ENCODE measurements at regions not wholly inside any gene's neighbourhood (a gene's known extent, or its start where the extent isn't known, plus 50 kb on each side); places are given as distances from the start of the nearest gene placed in this dataset.

DNA sequence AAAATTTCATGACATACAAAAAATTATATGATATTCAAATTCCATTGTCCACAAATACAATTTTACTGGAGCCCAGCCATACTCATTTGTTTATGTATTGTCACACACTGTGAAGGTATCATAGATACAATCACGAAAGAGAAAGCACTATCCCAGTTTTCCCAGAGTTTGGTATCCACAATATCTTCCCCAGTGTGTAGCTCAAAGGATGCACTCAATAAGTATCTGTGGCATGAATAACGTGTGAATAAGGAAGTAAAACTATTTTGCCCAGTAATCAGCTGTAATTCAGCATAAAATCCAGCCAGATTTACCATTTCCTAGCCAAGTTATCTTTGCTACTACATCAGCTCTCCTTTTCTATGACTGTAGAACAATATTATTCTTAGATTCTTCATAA is 131.3 kb upstream of the KCNMB2 start:
- Histone ChIP-seq H3K36me3 (ENCODE audit: control insufficient read depth in 2 of 4, insufficient read depth in 4 of 4, low read length in 3 of 4) (no peaks in the 10 kb centered on the region), H3K9me3 (ENCODE audit: insufficient read depth in 2 of 2, low read depth in 1 of 2, low read length in 1 of 2) (no peaks in the 10 kb centered on the region), H4K8ac (ENCODE audit: extremely low read depth, insufficient read depth, low read length) (no peak overlapping the region), H3K56ac (replicated peaks; ENCODE audit: insufficient read length, low read depth, low read length) (no peak overlapping the region), H2BK12ac (ENCODE audit: low read depth, low read length) (no peak overlapping the region), H3K4me1 (replicated peaks in 1 of 4; ENCODE audit: control insufficient read depth in 3 of 4, insufficient read depth in 4 of 4, low read length in 3 of 4) (no peaks in the 10 kb centered on the region; a peak in 2 of 7 replicates), H2AFZ (ENCODE audit: low read length) (no peak overlapping the region), H3K79me2 (ENCODE audit: control insufficient read depth in 1 of 2, insufficient read depth in 2 of 2, low read length in 2 of 2) (no peaks in the 10 kb centered on the region), H3K14ac (ENCODE audit: insufficient read length) (no peak overlapping the region), H2BK20ac (ENCODE audit: low read length) (no peak overlapping the region), H3K18ac (ENCODE audit: extremely low read depth, low read length) (no peak overlapping the region), H3K27ac (ENCODE audit: low read depth, low read length) (no peak overlapping the region), H2BK15ac (ENCODE audit: low read length) (no peak overlapping the region), H3K27me3 (replicated peaks in 1 of 4; ENCODE audit: control insufficient read depth in 3 of 4, extremely low read depth in 1 of 4, insufficient read depth in 3 of 4, low read length in 3 of 4) (no peaks in the 10 kb centered on the region), H3K23ac (ENCODE audit: insufficient read length) (no peak overlapping the region), H2BK120ac (replicated peaks; ENCODE audit: low read depth, low read length) (no peak overlapping the region), H2AK5ac (ENCODE audit: low read depth, low read length) (no peak overlapping the region), H3K4ac (replicated peaks; ENCODE audit: insufficient read length, low read depth, low read length) (no peak overlapping the region), H3K9ac (replicated peaks in 1 of 4; ENCODE audit: extremely low read depth in 1 of 4, low read depth in 3 of 4, low read length in 3 of 4) (no peak overlapping the region), H3K4me3 (ENCODE audit: extremely low read depth in 1 of 4, insufficient read depth in 2 of 4, low read depth in 3 of 4, low read length in 4 of 4) (no peak overlapping the region), H4K20me1 (replicated peaks in 1 of 2; ENCODE audit: control insufficient read depth in 1 of 2, insufficient read depth in 2 of 2, low read length in 2 of 2) (no peaks in the 10 kb centered on the region), H4K5ac (ENCODE audit: insufficient read length, low read depth, low read length) (no peak overlapping the region), H3K79me1 (ENCODE audit: low read depth, low read length) (no peaks in the 10 kb centered on the region), H4K91ac (replicated peaks; ENCODE audit: insufficient read length, low read length) (no peak overlapping the region), H2BK5ac (ENCODE audit: low read depth, low read length) (no peak overlapping the region), H3K4me2 (ENCODE audit: insufficient read depth in 1 of 2, low read depth in 2 of 2, low read length in 2 of 2) (no peak overlapping the region), H3K23me2 (ENCODE audit: low read depth, low read length) (no peaks in the 10 kb centered on the region)
- TF ChIP-seq EP300 (IDR thresholded peaks at IDR 0.05; ENCODE audit: borderline replicate concordance in 1 of 2, low read depth in 2 of 2, low read length in 2 of 2): no peak
- no peak for TF ChIP-seq JUN (IDR thresholded peaks at IDR 0.05; ENCODE audit: low read depth, low read length)
- TF ChIP-seq EGR1 (IDR thresholded peaks at IDR 0.05; ENCODE audit: borderline replicate concordance, low read depth, low read length): no peak
- no peak for TF ChIP-seq CHD2 (IDR thresholded peaks at IDR 0.05; ENCODE audit: low read length)
- WGBS, 2 experiments (ENCODE audit: extremely low coverage in 1 of 2, insufficient coverage in 1 of 2, insufficient read length in 1 of 2, insufficient replicate concordance in 2 of 2, low coverage in 1 of 2, low lambda C conversion rate in 2 of 2, missing lambda C conversion rate in 1 of 2): 80% methylated on average over 2 of the region's 2 CpGs; no CpG with 5 or more reads in 1 of the 2 experiments
- POLR2A ChIA-PET (ENCODE audit: partially characterized antibody): no interaction called here
- DNase-seq (ENCODE audit: low read depth in 1 of 2, low spot score in 2 of 2) (no peak), FAIRE-seq (no peak)
- CTCF ChIA-PET (ENCODE audit: partially characterized antibody): interaction anchor here (1.3 to 1.6 kb wide), 3 partner anchors 8 to 15 kb away, joined by 3 to 6 read pairs (median 3); no protein-coding TSS in a partner anchor
